Neural cell (in vitro differentiated cells): ENCODE measurements at regions not wholly inside any gene's neighbourhood (a gene's known extent, or its start where the extent isn't known, plus 50 kb on each side); places are given as distances from the start of the nearest gene placed in this dataset.

ENCODE experiments used
- H2AFZ ChIP-seq: fragments of 200-600, 300-800 bp; sonication (generic), shearing (Covaris generic); 2 replicates; pipeline ENCODE4 v1.6.0; 2014; ENCODE audit warnings: low read depth, mild to moderate bottlenecking, antibody characterized with exemption, low read length, moderate library complexity
- H3F3A ChIP-seq: fragments of 200-600 bp; shearing (Covaris generic); 2 replicates; pipeline ENCODE4 v1.6.1; 2016; ENCODE audit warnings: mild to moderate bottlenecking, moderate library complexity, mixed read lengths, antibody characterized with exemption, low read length; ENCODE audit not compliant: insufficient read depth, poor library complexity, severe bottlenecking
- H3K27ac ChIP-seq: fragments of 200-600, 300-800 bp; sonication (generic), shearing (Covaris generic); 2 replicates; pipeline ENCODE4 v1.5.1; 2014; ENCODE audit warnings: mild to moderate bottlenecking, low read length, moderate library complexity
- H3K27me3 ChIP-seq: fragments of 300-800, 200-600 bp; sonication (generic), shearing (Covaris generic); 2 replicates; pipeline ENCODE4 v1.6.0; 2014; ENCODE audit warnings: mild to moderate bottlenecking, low read depth, low read length, moderate library complexity; ENCODE audit not compliant: insufficient read depth
- H3K36me3 ChIP-seq: fragments of 300-800, 200-600 bp; sonication (generic), shearing (Covaris generic); 2 replicates; pipeline ENCODE4 v1.5.1; 2014; ENCODE audit warnings: mild to moderate bottlenecking, antibody characterized with exemption, low read length, moderate library complexity; ENCODE audit not compliant: insufficient read depth
- H3K4me2 ChIP-seq: fragments of 300-800, 200-600 bp; sonication (generic), shearing (Covaris generic); 2 replicates; pipeline ENCODE4 v1.6.0; 2014; ENCODE audit warnings: mild to moderate bottlenecking, low read length
- H3K4me3 ChIP-seq: fragments of 300-800, 200-600 bp; sonication (generic), shearing (Covaris generic); 2 replicates; pipeline ENCODE4 v1.5.1; 2014; ENCODE audit warnings: mild to moderate bottlenecking, low read length, moderate library complexity
- H3K79me2 ChIP-seq: fragments of 200-600 bp; shearing (Covaris generic); replicated peaks from 2 replicates; pipeline ENCODE4 v1.6.0; 2014; ENCODE audit warnings: mild to moderate bottlenecking, low read length, moderate library complexity; ENCODE audit not compliant: insufficient read depth
- H3K9ac ChIP-seq: fragments of 300-800, 200-600 bp; sonication (generic), shearing (Covaris generic); 2 replicates; pipeline ENCODE4 v1.6.1; 2016; ENCODE audit warnings: mild to moderate bottlenecking, low read length, mixed read lengths
- H3K9me2 ChIP-seq: fragments of 200-600 bp; shearing (Covaris generic); 2 replicates; pipeline ENCODE4 v1.6.1; 2016; ENCODE audit warnings: mild to moderate bottlenecking, low read length, mixed read lengths; ENCODE audit not compliant: insufficient read depth
- H3K9me3 ChIP-seq: fragments of 200-600, 300-800 bp; sonication (generic), shearing (Covaris generic); 2 replicates; pipeline ENCODE4 v1.6.1; 2016; ENCODE audit warnings: mild to moderate bottlenecking, mixed run types, low read length, moderate library complexity, mixed read lengths
- H4K20me1 ChIP-seq: fragments of 200-600 bp; shearing (Covaris generic); 2 replicates; pipeline ENCODE4 v1.6.1; 2016; ENCODE audit warnings: mild to moderate bottlenecking, mixed run types; ENCODE audit not compliant: insufficient read depth
- CTCF ChIP-seq: fragments of 450-650 bp; IDR thresholded peaks from 2 replicates; pipeline ENCODE4 v1.5.1; 2014; ENCODE audit warnings: antibody characterized with exemption, mild to moderate bottlenecking, moderate library complexity; ENCODE audit not compliant: poor library complexity, severe bottlenecking
- EP300 ChIP-seq: fragments of 450-650 bp; conservative IDR thresholded peaks from 2 replicates; pipeline ENCODE4 v1.6.1; 2014; ENCODE audit warnings: antibody characterized with exemption, mild to moderate bottlenecking, moderate library complexity; ENCODE audit not compliant: poor library complexity, severe bottlenecking
- EZH2 ChIP-seq: fragments of 200-600, 300-800 bp; shearing (Covaris generic), sonication (generic); IDR thresholded peaks from 2 replicates; pipeline ENCODE4 v1.6.1; 2014; ENCODE audit warnings: antibody characterized with exemption, low read length, borderline replicate concordance, mild to moderate bottlenecking; ENCODE audit not compliant: insufficient read depth, poor library complexity, severe bottlenecking
- MXI1 ChIP-seq: fragments of 450-650 bp; conservative IDR thresholded peaks from 2 replicates; pipeline ENCODE4 v1.6.1; 2014; ENCODE audit warnings: antibody characterized with exemption, mild to moderate bottlenecking; ENCODE audit not compliant: poor library complexity, severe bottlenecking
- POLR2AphosphoS5 ChIP-seq: IDR thresholded peaks from 2 replicates; pipeline ENCODE4 v1.6.1; 2012
- RAD21 ChIP-seq: fragments of 450-650 bp; conservative IDR thresholded peaks from 2 replicates; pipeline ENCODE4 v1.6.1; 2014; ENCODE audit warnings: antibody characterized with exemption, mild to moderate bottlenecking, moderate library complexity
- SMC3 ChIP-seq: fragments of 450-650 bp; conservative IDR thresholded peaks from 2 replicates; pipeline ENCODE4 v1.6.1; 2014; ENCODE audit warnings: antibody characterized with exemption, mild to moderate bottlenecking, moderate library complexity; ENCODE audit not compliant: poor library complexity
- TAF1 ChIP-seq: IDR thresholded peaks from 2 replicates; pipeline ENCODE4 v1.6.1; 2012; ENCODE audit warnings: low read depth
- TF ChIP-seq, protein P1 (sequence below): IDR thresholded peaks from 2 replicates; pipeline ENCODE4 v1.6.1; 2012; ENCODE audit warnings: borderline replicate concordance

DNA sequence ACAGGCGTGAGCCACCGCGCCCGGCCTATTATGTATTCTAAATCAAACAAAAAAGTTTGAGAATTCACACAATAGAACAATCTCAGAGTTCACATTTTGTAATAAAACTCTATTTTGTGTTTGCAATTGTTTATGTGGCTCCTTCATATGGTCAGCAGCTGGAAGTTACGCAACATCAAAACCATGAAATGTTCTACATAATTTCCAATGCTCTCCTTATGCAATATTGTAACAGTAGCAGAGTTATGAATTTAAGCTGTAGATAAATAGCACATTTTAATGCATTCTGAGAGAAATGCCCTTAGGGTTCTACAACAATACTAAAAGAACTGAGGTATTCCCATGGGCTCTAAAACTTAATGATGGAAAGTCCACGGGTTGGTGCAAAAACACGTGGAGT is 62.3 kb upstream of the COL11A1 start:
- Histone ChIP-seq H4K20me1 (no peaks in the 10 kb centered on the region), H3K9me3 (no peaks in the 10 kb centered on the region), H3K36me3 (no peaks in the 10 kb centered on the region), H2AFZ (no peak overlapping the region), H3K4me2 (no peak overlapping the region), H3K9ac (no peak overlapping the region), H3F3A (no peaks in the 10 kb centered on the region), H3K9me2 (no peaks in the 10 kb centered on the region), H3K4me3 (no peak overlapping the region), H3K79me2 (no peaks in the 10 kb centered on the region), H3K27me3 (no peaks in the 10 kb centered on the region), H3K27ac (no peak overlapping the region)
- no peak for TF ChIP-seq EP300
- TF ChIP-seq POLR2AphosphoS5, result no peak
- TF ChIP-seq RAD21, result no peak
- TF ChIP-seq, protein P1, sequence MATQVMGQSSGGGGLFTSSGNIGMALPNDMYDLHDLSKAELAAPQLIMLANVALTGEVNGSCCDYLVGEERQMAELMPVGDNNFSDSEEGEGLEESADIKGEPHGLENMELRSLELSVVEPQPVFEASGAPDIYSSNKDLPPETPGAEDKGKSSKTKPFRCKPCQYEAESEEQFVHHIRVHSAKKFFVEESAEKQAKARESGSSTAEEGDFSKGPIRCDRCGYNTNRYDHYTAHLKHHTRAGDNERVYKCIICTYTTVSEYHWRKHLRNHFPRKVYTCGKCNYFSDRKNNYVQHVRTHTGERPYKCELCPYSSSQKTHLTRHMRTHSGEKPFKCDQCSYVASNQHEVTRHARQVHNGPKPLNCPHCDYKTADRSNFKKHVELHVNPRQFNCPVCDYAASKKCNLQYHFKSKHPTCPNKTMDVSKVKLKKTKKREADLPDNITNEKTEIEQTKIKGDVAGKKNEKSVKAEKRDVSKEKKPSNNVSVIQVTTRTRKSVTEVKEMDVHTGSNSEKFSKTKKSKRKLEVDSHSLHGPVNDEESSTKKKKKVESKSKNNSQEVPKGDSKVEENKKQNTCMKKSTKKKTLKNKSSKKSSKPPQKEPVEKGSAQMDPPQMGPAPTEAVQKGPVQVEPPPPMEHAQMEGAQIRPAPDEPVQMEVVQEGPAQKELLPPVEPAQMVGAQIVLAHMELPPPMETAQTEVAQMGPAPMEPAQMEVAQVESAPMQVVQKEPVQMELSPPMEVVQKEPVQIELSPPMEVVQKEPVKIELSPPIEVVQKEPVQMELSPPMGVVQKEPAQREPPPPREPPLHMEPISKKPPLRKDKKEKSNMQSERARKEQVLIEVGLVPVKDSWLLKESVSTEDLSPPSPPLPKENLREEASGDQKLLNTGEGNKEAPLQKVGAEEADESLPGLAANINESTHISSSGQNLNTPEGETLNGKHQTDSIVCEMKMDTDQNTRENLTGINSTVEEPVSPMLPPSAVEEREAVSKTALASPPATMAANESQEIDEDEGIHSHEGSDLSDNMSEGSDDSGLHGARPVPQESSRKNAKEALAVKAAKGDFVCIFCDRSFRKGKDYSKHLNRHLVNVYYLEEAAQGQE, result no peak
- TF ChIP-seq EZH2, result no peak
- TF ChIP-seq CTCF, result no peak
- no peak for TF ChIP-seq SMC3
- TF ChIP-seq MXI1, result no peak
- TF ChIP-seq TAF1, result no peak

- H3K4me3 ChIP-seq, result no peak overlapping the region
- TF ChIP-seq POLR2AphosphoS5 (no peak), CTCF (no peak), EZH2 (no peak), TAF1 (no peak), SMC3 (no peak), MXI1 (no peak), EP300 (no peak), RAD21 (no peak)
- TF ChIP-seq, protein P1, result no peak
- H3K27me3 ChIP-seq, result no peaks in the 10 kb centered on the region
- H4K20me1 ChIP-seq, result no peaks in the 10 kb centered on the region
- H3F3A ChIP-seq, result no peaks in the 10 kb centered on the region
- no peaks in the 10 kb centered on the region for H3K79me2 ChIP-seq
- H3K9me3 ChIP-seq, result no peaks in the 10 kb centered on the region
- H3K27ac ChIP-seq, result no peak overlapping the region
- H3K9me2 ChIP-seq, result no peaks in the 10 kb centered on the region
- H3K9ac ChIP-seq, result no peak overlapping the region
- H3K36me3 ChIP-seq, result no peaks in the 10 kb centered on the region
- H3K4me2 ChIP-seq, result no peak overlapping the region
- no peak overlapping the region for H2AFZ ChIP-seq
Measured at GRCh38 chr1:103162360-103162759, 54.0 kb upstream of the COL11A1 start.
